ENCODE measurements at regions not wholly inside any gene's neighbourhood (a gene's known extent, or its start where the extent isn't known, plus 50 kb on each side); places are given as distances from the start of the nearest gene placed in this dataset.

DNA sequence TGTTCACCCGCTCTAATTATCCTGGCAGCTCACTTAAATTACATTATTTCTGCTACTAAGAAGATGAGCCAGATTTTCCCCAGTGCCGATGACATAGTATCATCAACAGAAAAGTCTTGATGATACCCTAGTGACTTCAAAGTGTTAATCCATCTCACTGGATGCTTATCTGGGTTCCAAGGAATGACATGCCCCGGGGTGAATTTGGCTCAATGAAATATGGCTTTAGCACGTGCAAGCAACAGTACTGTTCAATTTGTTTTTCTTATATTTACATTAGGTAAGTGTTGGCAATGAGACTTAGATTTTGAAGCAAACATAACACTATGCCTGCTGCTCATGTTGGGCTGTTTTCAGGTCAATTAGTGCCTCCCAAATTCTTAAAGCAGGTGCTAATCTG lies 548.2 kb upstream of the SLITRK1 start:
- DNase-seq (ENCODE audit: low read depth in 3 of 3, low spot score in 2 of 3): no peak

DNA sequence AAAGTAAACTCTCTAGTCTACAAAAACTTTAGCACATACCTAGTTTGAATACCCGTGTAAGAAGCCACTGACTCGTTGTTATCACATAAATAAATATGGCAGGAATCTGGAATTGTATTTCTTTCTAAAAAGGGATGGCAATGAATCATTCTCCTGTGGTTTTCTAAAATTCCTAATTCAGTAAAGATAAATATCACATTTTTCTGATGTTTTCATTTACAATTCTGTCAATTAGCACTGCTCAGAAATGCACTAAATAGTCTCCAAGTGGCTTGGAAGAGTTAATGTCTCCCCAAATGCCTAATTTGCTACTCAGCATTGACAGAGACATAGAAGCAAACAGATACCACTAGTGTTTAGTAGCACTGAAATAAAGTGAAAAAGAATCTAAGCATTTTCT lies 547.7 kb upstream of the SLITRK1 start:
- no peak for DNase-seq (ENCODE audit: low read depth in 3 of 3, low spot score in 2 of 3)

DNA sequence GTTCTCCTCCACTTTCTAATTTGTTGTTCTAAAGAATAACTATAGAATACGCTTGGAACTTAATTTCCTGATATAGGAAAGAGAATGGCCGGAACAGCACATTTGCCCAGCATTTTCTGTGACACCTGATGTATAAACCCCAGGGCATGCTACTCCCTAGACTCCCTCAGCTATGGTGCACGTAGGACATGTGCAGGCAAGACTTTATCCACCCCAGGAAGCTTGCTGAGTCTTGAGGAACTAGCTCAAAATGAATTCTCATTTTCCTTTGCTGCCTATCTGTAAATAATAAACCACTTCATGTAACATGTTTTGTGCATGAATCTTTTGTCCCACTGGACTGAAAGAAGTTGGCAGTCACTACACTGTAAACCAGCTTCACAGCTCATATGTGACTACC lies 535.8 kb upstream of the SLITRK1 start:
- no peak for DNase-seq (ENCODE audit: low read depth in 3 of 3, low spot score in 2 of 3)

DNA sequence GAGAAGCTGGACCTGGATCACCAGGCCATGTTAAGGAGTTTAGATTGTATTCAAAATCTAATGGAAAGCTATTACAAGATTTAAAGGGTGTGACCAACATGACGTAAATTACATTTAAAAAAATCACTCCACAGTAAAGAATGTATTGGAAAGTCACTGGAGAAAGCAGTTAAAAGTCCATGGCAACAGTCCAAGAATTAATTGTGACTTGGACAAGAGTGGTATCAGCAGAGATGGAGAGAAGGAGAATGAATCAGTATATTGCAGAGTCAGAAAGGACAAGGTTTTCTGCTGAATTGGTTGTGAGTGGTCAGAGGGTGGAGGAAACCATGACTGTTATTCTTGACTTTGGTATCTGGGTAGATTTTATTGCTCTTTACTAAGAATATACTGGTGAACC lies 535.1 kb upstream of the SLITRK1 start:
- no peak for DNase-seq (ENCODE audit: low read depth in 3 of 3, low spot score in 2 of 3)

DNA sequence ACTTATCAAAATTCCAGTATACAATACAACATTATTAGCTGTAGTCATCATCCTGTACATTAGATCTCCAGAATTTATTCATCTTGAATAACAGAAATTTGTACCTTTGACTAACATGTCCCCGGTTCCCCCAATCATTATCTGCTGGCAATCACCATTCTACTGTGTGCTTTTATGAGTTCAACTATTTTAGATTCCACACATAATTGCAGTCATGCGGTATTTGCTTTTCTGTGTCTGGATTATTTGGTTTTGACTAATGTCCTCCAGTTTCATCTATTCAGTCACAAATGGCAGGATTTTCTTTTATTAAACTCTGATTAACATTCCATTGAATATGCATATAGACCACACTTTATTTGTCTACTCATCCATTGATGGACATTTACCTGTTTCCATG lies 530.7 kb upstream of the SLITRK1 start:
- no peak for DNase-seq (ENCODE audit: low read depth in 3 of 3, low spot score in 2 of 3)

DNA sequence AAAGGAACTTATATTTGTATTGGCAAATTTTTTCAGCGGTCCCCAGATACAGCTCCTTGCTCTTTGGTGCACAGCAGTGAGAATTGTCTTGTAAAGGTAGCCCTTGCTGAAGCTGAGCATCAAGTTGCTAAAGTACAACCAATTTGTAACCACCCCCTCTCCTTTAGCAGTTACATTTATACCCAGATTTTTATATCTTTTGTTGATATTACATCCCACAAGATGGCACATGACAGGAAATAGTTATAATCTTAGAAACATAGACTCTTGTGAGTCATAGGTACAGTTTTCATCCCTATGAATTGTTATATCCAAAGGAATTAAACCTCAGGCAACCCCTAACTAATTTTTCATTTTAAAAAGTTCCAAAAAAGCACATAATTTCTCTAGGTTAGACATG lies 523.0 kb upstream of the SLITRK1 start:
- no peak for DNase-seq (ENCODE audit: low read depth in 3 of 3, low spot score in 2 of 3)

DNA sequence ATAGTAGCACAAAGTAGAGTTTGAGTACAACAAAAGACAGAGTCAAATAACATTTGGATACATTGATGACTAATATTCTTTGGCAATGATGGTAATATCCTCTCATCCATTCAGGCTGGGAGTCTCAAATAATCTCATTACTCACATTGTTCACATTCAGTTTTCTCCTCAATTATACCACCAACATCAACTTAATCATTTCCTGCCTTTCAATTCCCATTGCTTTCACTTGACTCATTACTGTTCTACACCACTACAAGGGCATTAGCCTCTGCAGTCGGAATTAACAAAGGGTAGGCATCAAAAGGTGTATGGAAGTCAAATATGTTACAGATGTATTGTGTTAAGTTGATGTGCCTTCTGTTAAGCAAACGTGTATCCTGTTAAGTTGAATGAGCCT lies 518.4 kb upstream of the SLITRK1 start:
- no peak for DNase-seq (ENCODE audit: low read depth in 3 of 3, low spot score in 2 of 3)

DNA sequence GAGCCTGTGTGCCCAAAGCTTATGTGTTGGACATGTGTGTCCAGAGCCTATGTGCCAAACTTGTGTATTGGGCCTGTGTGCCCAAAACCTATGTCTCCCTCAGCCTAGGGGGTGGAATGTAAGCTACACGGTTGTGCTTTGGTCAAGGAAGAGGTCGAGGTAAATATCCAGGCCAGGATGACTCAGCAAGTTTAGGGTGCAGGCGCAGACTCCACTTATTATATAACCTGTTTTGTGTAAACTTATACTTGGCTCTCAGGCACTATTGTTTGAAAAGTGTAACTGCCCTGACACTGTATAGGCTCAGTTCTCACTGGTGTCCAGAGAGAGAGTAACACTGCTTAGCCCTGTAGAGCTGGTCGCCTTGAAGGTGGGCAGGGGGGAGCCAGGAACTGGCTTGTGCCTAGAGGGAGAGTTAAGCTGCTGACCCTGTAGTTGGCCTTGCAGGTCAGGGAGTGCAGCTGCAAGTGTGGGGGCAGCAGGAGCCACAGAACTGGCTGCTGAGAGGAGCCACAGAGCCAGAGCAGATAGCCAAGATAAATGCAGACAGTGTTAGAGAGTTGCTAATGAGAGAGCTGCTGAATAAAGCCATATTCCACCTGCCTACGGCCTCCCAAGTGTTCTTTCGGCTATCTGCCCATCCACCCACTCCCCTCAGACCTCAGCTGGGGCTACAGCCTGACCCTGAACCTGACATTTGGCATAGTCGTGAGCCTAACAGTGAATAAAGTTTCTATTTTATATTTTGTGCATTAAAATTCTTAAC lies 517.2 kb upstream of the SLITRK1 start:
- DNase-seq (ENCODE audit: low read depth in 3 of 3, low spot score in 2 of 3): no peak

DNA sequence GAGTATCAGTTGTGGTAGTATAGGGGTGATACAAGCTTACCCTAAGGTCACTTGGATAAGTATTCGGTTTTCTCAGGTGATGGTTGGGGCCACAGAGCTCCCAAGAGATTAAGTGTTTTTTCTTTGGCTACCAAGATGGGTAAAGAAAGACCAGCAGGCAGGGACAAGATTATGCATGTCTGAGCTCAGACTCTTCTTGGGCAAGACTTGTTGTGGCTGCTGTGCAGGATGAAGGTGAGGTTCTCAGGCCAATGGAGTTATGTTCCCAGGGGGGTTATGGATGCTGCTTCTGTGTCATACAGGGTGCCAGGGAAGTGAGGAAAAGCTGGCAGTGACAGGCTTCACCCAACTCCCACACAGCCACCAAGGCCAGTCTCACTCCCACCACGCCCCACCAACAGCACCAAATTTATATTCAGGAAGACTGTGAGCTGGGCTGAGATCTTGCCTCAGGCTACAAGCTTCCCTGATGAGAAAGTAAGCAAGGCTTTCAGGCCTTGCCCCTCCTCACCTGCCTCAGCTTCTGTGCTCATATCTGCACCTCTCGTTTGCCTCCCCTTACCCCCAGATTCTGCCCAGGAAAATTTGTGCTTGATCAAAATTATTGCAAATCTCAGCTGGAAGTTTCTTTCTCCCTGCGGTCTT lies 511.8 kb upstream of the SLITRK1 start:
- DNase-seq (ENCODE audit: low read depth in 3 of 3, low spot score in 2 of 3): no peak

DNA sequence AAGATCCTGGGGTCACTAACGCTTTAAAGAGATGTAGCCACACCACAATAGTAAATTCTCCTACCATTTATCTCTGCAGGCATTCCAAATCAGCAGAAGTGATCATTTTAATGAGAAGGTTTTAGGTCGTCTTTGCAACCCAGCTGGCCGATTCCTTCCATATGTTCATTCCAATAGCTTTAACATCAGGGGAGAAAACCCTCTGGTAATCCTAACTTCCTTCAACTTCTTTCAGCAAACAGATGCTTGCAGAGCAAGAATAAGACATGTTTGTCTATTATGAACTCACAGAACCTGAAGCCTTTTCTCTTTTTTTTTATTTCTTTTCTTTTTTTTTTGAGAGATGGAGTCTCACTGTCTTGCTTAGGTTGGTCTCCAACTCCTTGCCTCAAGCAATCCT lies 498.6 kb upstream of the SLITRK1 start:
- DNase-seq (ENCODE audit: low read depth in 3 of 3, low spot score in 2 of 3): no peak

DNA sequence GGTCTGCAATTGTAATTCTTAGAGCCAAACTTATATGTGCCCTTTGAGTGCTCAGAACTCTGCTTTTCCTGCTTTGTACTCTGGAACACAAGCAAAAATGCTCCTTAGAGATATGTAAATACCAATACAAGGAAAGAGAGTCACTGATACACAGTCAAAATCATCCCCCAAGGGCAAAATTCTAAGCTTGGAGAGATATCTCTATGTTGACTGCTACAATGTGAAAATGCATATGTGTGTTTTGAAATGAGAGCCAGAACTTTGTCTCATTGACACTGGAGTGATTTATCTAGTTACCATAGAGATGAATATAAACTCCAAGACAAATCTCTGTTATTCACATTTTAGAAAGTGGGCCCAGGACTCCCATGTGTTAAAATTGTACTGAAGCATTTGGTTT lies 494.8 kb upstream of the SLITRK1 start:
- DNase-seq (ENCODE audit: low read depth in 3 of 3, low spot score in 2 of 3): no peak

DNA sequence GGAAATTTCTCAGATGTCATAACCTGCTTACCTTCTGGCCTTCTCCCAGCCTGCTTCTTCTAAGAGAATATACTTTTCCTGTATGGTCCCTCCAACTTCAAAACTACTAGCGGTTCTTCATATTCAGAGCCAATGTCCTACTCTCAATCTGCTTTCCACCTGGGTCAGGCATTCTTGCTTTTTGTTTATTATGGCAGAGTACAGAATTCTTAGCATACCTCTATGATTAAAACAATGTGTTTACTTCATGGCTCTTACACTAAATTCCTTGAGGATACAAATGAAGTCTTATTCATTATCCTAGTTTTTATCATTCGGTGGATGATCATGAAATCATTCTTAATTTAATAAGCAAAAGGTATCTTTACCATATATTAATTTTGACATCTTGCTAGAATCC lies 484.2 kb upstream of the SLITRK1 start:
- DNase-seq (ENCODE audit: low read depth in 3 of 3, low spot score in 2 of 3): no peak

DNA sequence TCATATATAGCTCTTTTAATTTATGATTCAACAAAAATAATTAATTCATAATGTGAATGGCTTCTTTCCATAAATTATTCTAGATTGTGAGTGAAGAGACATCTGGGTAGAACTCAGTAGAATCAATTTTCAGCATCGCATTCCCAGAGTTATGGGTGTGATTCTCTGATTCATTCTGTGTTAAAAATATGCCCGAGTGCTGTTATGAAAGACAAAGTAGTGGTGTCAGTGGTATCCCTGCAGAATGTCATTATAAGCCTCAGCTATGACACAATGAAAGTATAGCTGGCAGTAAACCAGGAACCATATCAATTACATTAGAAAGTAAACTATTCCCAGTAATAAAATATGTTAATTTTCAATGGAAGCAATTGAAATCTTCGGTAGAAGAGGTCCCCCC lies 480.5 kb upstream of the SLITRK1 start:
- DNase-seq (ENCODE audit: low read depth in 3 of 3, low spot score in 2 of 3): no peak

DNA sequence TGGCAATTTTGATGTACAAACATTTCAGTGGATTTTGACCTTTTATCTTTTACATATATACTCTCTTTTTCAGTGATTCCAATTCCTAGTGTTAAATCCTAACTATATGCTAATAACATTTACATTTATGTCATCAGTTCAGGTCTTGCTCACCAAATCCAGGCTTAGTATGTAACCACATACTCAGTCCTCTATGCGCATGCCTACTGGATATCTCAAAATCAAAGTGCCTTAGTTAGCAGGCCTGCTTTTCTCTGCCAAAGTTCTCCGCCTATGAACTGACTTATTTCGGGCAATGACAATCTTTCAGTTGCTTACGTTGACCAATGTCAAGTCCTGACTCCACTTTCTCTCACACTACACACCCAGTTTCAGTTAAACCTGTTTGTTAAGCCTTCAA lies 478.5 kb upstream of the SLITRK1 start:
- no peak for DNase-seq (ENCODE audit: low read depth in 3 of 3, low spot score in 2 of 3)

DNA sequence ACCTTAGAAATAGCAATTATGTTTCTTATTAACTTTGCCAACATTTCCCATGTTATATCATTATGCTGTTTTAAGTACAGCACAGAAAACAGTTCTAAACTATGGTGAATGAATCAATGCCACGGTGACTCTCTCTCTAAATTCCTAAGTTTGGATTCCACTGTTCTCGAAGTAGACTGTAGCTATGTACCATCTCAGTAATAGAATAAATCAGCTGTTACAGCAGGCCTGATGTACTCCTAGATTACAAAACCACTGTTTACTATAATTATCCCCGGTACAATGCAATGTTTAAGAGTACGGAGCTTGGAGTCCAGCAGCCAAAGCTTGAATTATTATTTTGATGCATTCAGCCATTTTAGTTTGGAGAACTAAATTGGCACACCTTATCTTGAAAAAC lies 476.3 kb upstream of the SLITRK1 start:
- DNase-seq (ENCODE audit: low read depth in 3 of 3, low spot score in 2 of 3): no peak

DNA sequence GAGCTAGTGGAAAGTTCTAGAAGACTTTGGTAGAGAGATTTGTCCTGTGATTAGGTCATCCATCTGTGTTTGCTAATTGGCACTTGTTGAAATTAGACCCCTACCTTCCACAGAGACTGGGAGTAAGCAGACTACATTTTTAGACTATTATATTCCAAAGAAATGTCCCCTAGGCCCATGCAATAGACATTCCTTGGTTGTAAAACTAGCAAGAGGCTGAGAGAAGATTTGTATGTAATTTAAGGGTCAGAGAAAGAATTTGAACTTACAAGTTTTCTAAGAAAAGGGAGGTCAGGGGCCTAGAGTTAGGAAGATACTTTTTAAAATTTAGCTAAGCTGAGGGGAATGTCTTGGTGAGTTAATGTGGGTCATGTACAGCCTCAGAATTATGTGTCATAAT lies 470.7 kb upstream of the SLITRK1 start:
- DNase-seq (ENCODE audit: low read depth in 3 of 3, low spot score in 2 of 3): no peak

DNA sequence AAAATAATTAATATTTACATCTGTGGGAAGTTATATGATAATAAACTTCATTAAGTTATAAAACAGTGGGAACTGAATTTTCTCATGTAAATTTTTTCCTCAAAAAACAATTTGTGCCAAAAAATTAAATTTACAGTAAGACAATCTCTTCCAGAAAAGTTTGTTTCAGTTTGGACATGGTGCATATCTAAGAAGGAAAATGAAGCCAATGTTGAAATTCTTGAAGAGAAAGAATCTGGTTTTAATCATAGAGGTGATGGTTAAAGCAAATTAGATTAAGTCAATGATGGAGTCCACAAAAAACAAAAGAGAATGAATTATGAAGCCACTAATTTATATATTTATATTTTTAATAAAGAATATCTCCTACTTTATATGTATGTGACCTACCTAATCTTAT lies 457.2 kb upstream of the SLITRK1 start:
- DNase-seq (ENCODE audit: low read depth in 3 of 3, low spot score in 2 of 3): no peak

DNA sequence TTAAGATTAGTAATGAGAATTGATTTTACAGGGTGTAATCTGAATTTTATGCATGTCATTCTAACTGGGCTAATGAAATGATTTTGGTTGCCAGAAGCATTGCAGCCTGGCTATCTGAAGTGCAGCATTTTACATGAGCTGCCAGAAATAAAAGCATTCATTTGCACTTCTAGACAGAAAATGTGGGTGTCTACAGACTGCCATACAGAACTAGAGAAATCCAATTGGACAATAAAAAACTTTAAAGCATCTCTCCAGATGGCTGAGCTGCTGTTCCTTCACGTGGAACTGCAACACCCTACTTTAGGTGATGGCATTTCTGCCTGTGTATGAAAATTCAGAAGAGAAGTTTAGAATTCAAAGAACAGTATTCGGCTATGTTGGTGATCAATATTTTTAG lies 450.1 kb upstream of the SLITRK1 start:
- DNase-seq (ENCODE audit: low read depth in 3 of 3, low spot score in 2 of 3): no peak

DNA sequence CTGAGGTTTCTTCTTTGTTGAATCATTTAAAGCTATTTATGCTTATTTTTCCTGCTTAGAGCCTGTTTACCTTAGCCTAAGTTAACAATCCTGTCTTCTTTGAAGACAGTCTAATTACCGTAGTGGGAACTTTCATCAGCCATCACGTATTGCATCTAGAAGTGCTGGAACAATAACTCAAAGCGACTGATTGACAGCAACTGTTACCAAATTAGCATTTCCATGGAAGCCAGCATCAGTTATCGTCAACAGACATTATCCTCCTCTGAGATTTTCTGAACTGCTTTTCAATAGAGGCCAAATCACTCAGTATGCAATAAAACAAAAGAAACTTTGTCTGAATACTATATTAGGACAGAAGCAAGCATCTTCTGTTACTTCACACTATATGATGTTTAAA lies 433.3 kb upstream of the SLITRK1 start:
- no peak for DNase-seq (ENCODE audit: low read depth in 3 of 3, low spot score in 2 of 3)

DNA sequence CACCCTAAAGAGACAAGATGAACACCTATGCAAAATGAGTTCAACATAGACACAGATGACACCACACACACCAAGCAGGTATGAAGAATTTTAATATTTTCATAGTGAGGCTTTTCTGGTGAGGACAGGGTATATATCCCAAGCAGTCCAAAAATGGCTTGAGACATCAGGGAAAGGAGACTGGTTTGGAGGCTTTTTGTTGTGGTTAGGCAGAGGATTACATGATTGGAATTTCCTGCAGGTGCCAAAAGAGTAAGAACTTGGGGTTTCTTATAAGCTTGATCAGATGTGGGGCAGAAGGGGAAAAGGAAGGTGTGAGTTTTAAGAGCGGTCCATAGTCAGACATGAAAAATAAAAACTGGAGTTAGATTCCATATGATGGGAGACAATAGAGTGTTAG lies 420.8 kb upstream of the SLITRK1 start:
- DNase-seq (ENCODE audit: low read depth in 3 of 3, low spot score in 2 of 3): no peak

DNA sequence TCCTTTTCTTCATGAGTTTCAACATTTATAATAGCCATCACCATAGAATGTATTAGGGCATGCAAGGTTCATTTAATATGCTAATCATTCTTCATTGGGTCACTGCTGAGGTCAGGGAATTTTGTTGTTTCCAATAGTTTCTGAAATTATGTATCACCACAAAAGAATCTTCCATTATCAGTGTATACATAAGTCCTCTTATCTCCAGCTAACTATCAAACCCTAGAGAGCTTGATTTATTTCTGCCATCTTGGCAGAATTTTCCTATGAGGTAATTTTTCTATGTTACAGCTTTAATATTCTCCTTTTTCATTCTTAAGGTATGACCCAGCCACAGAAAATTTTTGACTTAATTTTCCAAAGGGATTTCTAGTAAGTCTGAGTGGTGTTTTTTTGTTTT lies 415.0 kb upstream of the SLITRK1 start:
- no peak for DNase-seq (ENCODE audit: low read depth in 3 of 3, low spot score in 2 of 3)

DNA sequence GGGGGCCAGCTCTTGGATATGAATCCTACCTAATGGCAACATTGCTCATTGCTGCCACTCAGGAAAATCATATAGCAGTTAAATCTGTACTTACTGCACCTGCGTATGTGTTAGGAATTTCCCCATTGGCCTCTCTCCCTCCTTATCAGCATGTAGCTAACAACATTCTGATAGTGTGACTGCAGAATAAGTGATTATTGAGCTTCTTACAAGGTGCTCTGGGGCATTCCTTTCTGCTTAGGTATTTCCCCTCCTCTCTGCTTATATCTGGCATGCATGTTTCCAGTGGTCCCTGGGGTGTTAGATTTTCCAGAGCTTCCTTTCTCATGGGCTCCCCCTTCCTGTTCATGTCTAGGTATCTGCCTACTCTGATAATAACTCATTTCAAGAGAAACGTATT lies 414.1 kb upstream of the SLITRK1 start:
- no peak for DNase-seq (ENCODE audit: low read depth in 3 of 3, low spot score in 2 of 3)

DNA sequence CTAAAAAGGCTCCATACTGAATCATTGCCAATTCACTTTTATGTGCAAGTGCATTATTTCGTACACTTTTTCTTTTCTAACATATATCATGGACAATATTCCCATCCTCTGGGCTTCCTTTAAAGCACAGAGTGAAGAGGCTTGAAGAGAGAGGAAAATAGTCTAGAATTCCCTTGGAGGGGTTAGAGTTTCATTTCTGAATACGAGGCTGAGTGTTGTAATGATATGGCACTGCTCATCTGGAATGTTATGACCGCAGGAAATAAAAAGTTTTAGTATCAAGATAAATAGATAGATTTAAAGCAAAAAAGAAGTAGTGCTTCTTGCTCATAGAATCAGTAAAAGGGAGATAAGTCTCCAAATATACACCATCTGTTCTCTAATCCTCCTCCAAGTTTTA lies 412.3 kb upstream of the SLITRK1 start:
- no peak for DNase-seq (ENCODE audit: low read depth in 3 of 3, low spot score in 2 of 3)
